Inflammatory macrophage treated with lipopolysaccharide for 1 hour (primary cell): ENCODE measurements at regions not wholly inside any gene's neighbourhood (a gene's known extent, or its start where the extent isn't known, plus 50 kb on each side); places are given as distances from the start of the nearest gene placed in this dataset.

ENCODE experiments used
- DNase-seq, 2 donors: peaks; one replicate each; pipeline ENCODE4 v3.0.0-alpha.2; 2020 to 2022

DNA sequence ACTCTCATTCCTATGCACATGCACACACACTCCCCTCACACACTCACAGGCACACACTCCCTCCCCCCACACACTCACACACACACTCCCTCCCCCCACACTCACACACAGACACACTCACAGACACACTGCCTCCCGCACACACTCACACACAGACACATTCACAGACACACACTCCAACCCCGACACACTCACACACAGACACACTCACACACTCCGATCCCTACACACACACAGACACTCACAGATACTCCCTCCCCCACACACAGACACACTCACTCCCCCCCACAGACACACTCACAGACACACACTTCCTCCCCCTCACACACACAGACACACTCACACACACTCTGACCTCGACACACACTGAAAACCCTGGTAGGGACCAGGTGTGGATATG, 176.2 kb downstream of the TFAP2C start:
- DNase-seq = no peak

DNA sequence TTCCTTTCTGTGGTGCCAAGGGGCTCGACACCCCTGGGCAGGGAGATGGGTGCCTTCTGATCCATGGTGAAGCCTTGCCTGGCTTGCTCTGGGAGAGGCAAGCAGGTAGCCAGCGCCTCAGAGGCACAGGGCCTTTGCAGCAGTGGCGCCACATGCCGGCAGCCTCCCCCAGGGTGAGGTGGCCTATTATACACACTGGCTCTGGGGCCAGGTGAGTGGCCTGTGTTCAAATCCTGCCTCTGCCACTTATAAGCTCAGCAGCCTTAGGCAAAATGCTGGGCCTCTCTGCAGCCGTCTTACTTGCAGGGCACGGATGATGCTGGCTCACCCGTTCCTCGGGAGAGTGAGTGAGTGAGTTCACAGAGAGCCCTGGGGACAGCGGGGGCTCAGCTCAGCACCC, 176.9 kb downstream of the TFAP2C start:
- no peak for DNase-seq

DNA sequence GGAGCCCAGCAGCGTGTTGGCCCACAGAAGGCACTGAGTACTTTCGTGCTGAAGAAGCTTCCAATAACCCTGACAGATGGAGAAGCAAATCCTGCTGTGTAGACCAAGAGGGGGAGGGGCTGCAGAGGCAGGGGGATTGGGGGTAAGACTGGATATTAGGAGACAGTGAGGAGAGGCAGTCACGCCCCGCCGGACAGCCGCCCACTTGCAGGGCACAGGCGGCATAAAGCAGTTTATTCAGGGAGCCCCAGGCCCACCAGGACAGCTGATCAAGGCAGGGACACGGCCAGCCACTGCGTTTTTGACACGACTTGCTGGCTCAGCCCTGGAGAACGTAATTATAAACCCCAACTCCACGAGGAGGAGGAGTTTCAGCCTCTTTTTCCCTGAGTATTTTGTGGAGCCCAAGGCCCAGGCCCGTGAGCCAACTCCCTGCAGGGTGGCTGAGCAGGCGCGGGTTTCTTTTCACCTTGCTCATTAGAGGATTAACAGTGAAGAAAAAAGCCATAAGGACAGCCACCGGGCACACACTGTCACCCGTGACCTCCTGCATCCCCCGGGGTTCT, 177.9 kb downstream of the TFAP2C start:
- no peak for DNase-seq

DNA sequence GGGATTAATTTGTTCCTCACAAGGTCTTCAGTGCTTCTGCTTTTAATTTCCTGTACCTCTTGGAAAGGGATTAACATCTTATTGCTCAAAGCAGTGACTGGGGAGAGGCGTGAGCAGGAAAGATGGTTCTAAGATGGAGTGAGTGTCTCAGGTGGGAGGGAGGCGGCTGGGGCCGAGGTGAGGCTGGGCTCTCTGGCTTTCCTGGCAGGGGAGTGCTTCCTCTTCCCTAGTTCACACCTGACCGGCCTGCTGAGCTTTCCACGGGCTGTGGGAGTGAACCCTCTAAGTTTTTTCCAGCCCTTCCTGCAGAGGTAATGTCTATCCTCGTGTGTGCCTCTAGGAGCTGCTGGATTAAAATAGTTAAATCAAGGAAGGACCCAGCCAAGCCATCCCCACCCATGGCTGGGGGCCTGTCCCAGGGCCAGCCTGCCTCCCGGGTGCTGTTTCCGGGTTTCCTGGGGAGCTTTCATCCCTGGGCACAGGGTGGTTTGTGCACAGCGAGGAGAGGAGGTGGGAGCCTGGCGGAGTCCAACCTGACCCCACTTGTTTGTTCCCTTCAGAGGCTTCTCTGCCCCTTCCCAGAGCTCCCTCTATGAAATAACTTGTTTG, 179.1 kb downstream of the TFAP2C start:
- no peak for DNase-seq

DNA sequence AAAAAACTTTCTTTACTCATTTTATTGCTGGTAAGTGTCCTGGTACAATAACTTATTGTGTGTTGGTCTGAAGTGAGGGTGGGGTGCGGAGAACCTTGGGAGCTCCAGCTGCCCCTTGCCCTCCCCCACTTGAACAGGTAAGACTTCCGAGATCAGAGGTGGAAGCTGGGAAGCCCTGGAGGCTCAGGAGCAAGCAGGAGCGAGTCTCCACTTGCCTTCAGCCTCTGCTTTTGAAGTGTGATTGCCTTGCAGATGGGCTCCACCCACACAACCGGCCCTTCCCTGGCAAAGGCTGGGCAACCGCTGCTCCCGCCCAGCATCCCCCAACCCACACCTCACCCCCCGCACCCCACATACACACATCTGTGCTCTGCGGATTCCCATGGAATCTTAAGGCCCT, 179.6 kb downstream of the TFAP2C start:
- DNase-seq = no peak

DNA sequence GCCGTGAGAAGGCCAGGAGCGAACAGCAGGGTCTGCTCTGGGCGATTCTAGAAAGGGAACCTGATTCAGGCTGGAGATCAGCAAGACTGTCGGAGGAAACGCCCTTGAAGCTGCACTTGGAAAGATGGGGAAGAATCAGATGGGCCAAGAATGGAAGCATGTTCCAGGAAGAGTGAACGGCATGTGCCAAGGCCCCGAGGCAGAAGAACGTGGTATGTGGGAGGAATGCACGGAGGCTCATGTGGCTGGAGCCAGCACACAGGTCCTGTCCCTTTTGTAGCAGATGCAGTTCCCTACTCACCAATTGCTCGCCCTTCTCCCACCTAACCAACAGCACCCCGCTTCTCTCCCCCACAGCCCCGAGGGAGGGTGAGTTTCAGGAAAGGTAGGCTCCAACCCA, 180.6 kb downstream of the TFAP2C start:
- no peak for DNase-seq

DNA sequence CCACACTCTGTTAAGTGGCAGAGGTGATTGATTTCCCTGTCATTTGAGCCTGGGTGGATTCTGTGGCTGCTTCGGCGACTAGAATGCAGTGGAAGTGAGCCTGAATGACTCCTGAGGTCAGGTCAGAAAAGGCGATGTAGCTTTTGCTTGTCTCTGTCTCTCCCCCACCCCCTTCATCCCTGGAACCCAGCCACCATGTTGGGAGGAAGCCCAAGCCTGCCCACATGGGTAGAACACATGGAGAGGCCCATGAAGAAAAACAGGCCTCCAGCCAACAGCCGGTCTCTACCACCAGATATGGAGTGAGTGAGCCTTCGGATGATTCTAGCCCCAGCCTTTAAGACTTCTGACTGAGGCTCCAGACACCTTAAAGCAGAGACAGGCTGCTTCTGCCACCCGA, 181.0 kb downstream of the TFAP2C start:
- DNase-seq = no peak

DNA sequence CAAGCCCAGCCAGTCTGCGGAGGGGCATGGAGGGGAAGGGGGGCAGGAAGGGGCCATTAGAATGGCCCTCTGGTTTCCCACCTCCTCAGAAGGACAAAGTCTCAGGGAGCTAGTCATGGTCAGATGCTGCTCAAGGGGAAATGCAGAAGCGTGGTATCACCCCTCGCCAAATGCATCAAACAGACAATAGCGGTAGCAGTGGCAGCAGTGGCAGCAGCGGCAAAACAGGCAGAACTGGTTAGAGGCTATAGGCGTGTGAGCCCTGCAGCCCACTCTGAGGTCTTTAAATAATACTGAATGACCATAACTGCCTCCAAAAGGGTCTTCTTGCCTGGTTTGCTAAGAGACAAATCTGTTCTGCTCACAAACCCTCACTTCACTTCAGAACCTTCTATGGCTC, 186.7 kb downstream of the TFAP2C start:
- DNase-seq = no peak

DNA sequence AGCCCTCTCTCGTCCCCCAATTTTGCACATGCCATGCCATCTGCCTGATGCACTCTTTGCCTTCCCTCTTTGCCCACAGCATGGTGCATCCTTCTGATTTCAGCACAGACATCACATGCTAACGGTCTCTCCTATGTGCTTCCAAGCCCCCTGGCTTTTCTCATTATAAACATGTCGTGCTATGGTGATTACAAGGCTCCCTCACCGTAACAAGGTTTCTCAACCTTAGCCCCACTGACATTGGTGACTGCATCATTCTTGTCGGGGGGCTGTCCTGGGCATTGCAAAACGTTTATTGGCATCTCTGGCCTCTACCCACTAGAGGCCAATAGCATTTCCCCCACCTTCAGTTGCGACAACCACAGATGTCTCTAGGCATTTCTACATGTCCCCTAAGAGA, 187.2 kb downstream of the TFAP2C start:
- DNase-seq = no peak

DNA sequence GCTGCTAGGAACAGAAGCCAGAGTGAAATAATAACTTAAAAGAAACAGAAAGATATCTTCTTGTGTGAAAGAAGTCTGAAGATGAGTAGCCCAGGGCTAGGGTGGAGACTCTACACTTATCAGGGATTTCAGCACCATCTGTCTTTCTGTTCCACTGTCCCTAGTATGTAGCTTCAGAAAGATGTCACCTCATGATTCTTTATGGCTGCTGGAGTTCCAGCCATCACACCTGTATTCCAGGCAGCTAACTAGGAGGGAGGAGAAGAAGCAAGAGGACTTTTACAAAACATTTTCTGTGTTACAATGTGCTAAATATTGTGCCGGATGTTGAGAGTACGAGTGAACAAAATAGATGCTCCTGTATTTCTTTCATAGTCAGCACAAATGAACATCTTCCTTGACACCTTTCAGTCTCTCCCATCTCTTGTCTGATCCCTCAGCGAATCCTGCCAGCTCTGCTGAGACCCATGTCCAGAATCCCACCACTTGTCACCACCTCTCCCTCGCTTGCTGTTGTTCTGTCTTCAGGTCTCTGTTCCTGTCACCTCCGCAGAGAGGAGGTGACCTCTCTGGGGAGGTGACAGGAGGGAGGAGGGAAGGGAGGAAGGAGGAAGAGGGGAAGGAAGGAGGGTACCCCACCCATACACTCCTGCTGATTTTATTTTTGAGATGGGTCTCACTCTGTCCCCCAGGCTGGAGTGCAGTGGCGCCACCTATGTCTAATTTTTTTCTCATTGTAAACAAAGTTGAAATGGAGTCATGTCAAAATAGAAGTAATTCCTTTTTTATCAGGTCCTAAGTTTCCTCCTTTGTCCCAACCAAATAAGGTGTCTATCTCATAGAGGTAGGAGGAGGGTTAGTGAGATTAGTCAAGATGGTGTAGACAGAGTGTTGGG, 188.9 kb downstream of the TFAP2C start:
- DNase-seq = no peak

DNA sequence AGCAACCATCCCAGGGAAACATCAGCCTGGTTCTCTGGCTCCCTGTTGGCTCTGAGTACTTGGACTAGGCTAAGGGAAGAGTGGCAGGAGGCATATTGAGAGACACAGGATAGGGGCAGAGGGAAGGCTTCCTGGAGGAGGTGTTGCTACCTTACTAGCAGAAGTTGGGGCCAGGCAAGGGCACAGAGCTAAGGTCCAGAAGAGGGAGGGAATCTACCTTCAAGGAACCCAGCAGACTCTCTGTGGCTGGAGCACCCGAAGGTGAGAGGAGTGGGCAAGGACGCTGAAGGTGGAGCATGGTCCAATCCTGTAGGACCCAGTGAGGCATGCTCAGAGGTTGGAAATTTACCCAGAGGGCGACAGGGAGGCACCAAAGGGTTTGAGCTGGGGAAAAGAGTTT, 191.9 kb downstream of the TFAP2C start:
- DNase-seq = no peak

DNA sequence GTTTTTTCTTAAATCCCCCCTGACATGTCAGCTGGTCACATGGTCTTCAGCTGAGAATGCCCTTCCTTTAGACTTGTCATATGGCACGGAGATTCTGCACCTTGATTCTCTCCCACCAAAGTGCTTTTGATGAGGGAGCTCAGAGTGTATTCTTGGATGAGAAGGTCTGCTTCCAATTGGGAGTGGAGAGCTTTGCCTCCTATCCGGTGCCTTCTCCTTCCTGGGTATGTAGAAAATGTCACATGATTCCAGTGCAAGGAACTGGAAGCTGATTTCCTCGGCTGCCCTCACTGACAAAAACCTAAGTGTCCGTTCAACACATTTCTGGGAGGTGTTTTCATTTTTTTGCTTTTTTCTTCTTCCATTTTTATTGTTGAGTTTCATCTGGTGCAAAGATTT, 197.2 kb downstream of the TFAP2C start:
- DNase-seq = no peak

DNA sequence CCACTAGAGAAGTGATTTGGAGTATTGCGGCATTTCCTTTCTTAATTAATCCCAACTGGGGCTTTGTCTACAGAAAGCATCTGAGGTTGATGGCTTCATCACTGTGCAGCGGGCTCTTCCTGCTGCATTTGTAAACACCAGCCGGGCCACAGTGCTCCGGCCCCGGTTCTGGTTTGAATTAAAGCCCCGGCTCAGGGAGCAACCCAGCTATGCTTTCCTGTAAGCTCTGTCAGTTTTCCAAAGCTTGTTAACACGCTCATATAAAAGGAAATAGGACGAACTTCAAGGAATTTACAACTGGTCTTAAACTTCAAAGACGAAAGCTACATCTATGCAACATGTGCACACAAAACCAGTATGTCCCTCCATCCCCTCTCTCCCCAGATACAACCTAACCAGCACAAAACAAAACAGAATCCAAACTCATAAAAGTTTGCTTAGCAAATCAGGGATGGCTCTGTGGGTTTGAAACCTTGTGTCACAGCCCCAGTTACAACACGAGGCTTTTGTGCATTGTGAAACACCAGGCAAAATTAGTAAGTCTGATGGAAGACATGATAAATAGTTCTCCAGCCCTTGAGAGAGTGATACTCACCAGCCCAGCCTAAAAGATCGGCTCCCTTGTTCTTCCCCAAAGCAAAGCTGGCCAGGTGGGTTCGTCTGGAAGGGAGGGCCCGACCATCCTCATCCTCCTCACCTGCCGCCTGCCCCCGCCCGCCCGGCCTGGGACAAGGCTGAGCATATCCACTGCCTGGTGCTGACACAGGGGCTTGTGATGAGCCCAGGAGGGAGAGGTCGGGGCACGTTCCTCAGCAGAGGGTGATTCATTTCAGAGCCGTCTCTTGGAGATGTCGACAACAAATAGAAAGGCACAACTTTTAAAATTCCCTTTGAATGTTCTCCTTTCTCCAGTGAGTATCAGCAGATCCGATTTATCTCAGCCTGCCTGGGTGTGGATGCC, 197.9 kb downstream of the TFAP2C start:
- DNase-seq = no peak

DNA sequence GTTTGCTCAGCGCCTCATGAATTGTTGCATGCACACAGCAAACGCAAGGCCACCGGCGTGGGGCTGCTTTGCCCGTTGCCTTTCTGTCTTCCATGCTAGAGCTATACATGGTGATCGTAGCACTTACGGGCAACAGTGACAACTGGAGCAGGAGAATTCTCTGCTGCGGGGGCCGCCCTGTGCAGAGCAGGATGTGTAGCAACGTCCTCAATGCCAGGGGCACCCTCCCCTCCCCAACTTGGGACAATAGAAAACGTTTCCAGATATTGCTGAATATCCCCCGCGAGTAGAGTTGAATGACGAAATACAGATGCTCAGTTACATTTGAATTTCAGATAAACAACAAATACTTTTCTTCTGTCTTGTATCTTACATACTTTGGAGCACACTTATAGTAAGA, 198.7 kb downstream of the TFAP2C start:
- DNase-seq = no peak

DNA sequence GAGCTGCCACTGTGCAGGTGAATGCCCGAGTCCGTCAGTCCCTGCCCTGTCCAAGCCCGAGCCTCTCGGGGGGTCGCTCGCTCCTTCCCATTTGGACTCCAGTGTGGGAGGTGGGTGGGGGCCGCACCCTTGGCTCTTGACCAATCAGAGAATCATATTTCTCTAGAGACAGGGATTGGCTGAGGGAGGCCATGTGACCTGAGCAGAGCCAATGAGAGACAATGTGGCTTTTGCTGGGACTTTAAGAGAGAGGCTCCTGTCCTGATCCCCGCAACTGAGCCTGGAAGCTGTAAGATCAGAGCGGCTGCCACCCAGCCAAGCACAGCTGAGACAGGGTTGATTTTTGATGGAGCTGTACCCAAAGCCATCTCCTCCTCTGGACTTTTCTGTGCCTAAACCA, 199.3 kb downstream of the TFAP2C start:
- no peak for DNase-seq

DNA sequence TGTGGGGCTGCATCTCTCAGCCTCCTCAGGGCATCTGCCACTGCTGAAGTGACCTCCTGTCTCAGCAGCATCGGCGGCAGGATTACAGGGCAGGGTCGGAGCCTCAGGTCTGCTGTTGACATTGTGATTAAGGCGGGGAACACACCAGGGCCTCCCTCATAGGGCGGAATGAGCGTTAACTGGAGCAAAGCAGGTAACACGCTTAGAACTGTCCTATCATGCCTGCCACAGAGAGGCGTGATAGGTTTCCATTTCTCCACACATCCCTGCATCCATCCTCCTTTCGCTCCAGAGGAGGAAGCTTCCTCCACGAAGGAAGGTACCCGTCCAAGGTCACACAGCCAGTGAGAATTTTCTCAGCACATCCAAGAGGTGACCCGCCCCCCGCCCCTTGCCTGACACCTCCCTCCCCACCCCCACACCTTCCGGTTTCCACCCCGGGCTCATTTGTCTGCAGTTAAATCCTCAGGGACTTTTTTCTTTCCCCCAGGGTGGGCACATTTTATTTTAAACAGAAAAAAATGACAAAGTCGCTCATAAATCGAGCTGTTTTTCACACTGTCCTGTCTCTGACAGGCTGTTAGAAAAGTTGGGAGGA, 200.8 kb downstream of the TFAP2C start:
- no peak for DNase-seq

DNA sequence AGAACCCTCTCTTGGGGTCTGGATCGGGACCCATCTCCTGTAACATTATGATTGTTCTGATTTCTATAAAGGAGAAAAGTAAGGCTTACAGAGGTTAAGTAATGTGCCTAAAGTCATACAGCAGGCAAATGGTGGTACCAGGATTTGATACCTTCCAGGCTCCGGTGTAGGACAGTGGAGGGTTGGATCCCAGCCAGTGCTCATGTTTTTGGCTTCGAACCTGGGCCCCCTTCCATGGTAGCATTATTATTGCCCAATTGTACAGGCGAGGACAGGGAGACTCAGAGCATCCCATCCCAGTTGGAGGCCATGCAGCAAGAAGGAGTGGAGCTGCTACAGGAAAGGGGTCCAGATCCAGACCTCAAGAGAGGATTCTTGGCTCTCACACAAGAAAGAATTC, 202.7 kb downstream of the TFAP2C start:
- no peak for DNase-seq

DNA sequence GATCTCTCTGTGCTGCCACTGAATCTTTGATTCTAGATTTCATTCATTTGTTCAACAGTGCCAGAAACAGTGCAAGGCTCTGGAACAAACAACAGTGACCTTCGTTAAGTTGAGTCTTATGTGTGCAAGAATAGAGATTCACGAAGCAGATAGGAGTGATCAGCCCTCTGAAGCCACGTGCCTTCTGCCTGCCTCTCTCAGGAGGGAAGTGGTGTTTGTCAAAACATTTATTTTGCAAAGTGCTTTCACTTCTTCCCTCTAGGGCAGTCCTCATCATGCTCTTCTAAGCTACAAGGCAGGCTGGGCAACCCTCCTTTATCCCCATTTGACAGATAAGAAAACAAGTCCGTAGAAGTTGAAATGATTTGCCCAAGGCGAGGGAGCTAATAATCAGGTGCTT, 204.3 kb downstream of the TFAP2C start:
- no peak for DNase-seq

DNA sequence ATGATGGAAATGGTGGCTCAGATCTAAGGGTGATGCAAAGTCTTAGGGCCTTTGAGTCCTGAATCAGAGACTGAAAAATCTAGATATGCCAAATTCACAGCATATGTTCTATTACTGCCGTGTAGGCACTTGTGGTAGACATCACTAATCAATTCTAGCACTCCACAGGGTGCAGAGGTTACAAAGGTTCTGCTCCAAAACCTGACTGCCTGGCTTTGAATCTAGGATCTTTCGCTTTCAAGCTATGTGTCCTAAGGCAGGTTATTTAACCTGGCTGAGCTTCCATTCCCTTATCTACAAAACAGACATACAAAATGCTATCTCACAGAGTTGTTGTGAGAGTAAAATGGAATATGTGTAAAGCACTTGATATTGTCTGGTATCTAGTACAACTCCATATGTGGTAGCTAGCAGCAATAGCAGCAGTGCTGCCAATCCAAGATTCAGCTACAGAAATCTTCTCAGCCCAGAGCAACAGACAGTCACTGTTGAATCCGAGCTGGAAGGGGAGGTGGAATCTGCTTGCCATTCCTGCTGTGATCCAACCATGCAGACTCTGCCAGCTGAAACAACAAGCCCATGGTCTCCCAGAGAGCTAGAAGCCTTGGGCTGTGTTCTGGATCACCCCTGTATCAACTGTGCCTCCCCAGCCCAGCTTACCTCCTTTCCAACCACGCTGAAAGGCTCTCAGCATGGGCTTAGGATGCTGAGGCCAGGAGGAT, 206.9 kb downstream of the TFAP2C start:
- DNase-seq = no peak

DNA sequence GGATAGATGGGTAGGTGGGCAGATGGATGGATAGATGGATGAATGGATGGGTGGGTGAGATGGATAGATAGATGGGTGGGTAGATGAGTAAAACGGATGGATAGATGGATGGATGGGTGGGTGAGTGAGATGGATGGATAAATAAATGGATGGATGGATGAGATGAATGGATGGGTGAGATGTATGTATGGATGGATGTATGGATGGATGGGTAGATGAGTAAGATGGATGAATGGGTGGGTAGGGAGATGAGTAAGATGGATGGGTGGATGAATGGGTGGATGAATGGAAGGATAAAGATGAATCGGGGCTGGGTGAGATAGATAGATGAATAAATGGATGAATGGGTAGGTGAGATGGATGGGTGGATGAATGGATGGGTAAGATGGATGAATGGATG, 210.1 kb downstream of the TFAP2C start:
- no peak for DNase-seq

DNA sequence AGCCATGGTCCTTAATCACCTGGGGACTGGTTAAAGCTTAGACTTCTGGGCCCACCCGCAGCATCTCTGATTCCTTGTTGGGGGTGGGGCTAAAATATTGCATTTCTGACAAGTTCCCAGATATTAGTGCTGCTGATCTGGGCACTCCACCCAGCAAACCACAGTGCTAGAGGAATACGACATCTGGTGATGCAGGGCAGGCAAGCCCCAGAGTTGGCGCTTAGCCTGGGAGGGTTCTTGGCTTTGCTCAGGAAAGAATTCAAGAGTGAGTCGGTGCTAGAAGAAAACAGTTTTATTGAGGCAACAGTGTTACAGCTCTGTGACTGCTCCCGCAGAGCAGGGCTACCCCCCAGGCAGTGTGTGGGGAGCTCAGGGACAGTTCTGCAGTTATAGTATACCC, 210.7 kb downstream of the TFAP2C start:
- no peak for DNase-seq

DNA sequence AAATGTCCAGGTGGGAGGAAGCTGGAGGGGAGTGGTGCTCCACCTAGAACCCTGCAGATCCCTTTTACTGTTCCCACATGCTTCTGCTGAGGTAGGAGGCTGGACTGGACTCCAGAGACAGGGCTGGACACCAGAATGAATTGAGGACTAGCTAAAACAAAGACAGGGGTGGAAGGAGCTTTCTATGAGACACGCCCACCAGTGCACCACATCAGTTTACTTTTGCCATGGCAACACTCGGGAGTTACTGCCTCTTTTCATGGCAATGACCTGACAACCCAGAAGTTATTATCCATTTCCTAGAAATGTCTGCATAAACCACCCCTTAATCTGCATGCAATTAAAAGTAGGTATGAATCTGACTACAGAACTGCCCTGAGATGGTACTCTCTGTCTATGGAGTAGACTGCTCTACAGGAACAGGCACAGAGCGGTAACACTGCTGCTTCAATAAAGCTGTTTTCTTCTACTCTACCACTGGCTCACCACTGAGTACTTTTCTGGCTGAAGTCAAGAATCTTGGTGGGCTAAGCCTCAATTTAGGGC, 211.7 kb downstream of the TFAP2C start:
- DNase-seq = no peak
